CD4-positive, alpha-beta T cell (primary cell): ENCODE measurements at regions not wholly inside any gene's neighbourhood (a gene's known extent, or its start where the extent isn't known, plus 50 kb on each side); places are given as distances from the start of the nearest gene placed in this dataset.

ENCODE experiments used
- ATAC-seq: fragments of 200-7000 bp; cut with Tn5 transposase; one replicate; pipeline ENCODE4 v1.10.0; 2022; ENCODE audit warnings: mild to moderate bottlenecking; ENCODE audit not compliant: poor library complexity
- CTCF ChIA-PET: fragments of 350-600 bp; sonication (Branson Sonifier 250); formaldehyde crosslinking; loops from one replicate; lab custom pipeline; 2021; ENCODE audit warnings: antibody characterized with exemption, inconsistent platforms; lab: Charles Lee
- POLR2A ChIA-PET: fragments of 350-600 bp; sonication (Branson Sonifier 250); formaldehyde crosslinking; loops from one replicate; lab custom pipeline; 2021; ENCODE audit warnings: antibody characterized with exemption, inconsistent platforms; lab: Charles Lee
- DNase-seq, 14 experiments: peaks; one replicate each; pipeline ENCODE4 v3.0.0-alpha.2; 2013 to 2020; ENCODE audit warnings: mixed read lengths in 2 of 14
- H3K27ac ChIP-seq, 2 donors: one replicate each; pipeline versions ENCODE4 v1.5.1 to v1.7.0; 2013; ENCODE audit warnings: low read length in 2 of 2, low read depth in 1 of 2, mild to moderate bottlenecking in 1 of 2
- H3K27me3 ChIP-seq, 2 experiments: 1 replicate in 1 of 2; 2 replicates in 1 of 2; pipeline versions ENCODE4 v1.6.1 to v1.7.0; 2013; ENCODE audit warnings: low read length in 2 of 2, control low read depth in 1 of 2, mild to moderate bottlenecking in 1 of 2, moderate library complexity in 1 of 2; ENCODE audit not compliant: insufficient read depth in 2 of 2, control insufficient read depth in 1 of 2
- H3K36me3 ChIP-seq: one replicate; pipeline ENCODE4 v1.6.1; 2013; ENCODE audit warnings: low read length, control low read depth; ENCODE audit not compliant: insufficient read depth
- H3K4me1 ChIP-seq: one replicate; pipeline ENCODE4 v1.6.1; 2013; ENCODE audit warnings: low read length, control low read depth; ENCODE audit not compliant: insufficient read depth
- H3K4me3 ChIP-seq: one replicate; pipeline ENCODE4 v1.5.1; 2013; ENCODE audit warnings: mild to moderate bottlenecking, low read length, moderate library complexity
- H3K9me3 ChIP-seq, 2 experiments: 1 replicate in 1 of 2; 2 replicates in 1 of 2; pipeline versions ENCODE4 v1.6.1 to v1.7.0; 2013; ENCODE audit warnings: low read length in 2 of 2, mild to moderate bottlenecking in 2 of 2, control low read depth in 1 of 2, moderate library complexity in 1 of 2; ENCODE audit not compliant: control insufficient read depth in 1 of 2, insufficient read depth in 1 of 2
- H3K27ac Mint-ChIP-seq: one replicate; pipeline ENCODE4 v1.8.0; 2020; ENCODE audit warnings: mixed read lengths
- H3K27me3 Mint-ChIP-seq: one replicate; pipeline ENCODE4 v1.8.0; 2021; ENCODE audit warnings: mixed read lengths
- H3K36me3 Mint-ChIP-seq: one replicate; pipeline ENCODE4 v1.8.0; 2021; ENCODE audit warnings: low read depth, mixed read lengths
- H3K4me1 Mint-ChIP-seq: one replicate; pipeline ENCODE4 v1.8.0; 2021; ENCODE audit warnings: low read depth, mixed read lengths
- H3K4me3 Mint-ChIP-seq: one replicate; pipeline ENCODE4 v1.8.0; 2020; ENCODE audit warnings: mild to moderate bottlenecking, mixed read lengths
- H3K9me3 Mint-ChIP-seq: one replicate; pipeline ENCODE4 v1.8.0; 2020; ENCODE audit warnings: mixed read lengths
- CTCF ChIP-seq: fragments of 200-600 bp; IDR thresholded peaks from one replicate; pipeline ENCODE4 v1.8.0; 2022; ENCODE audit warnings: antibody characterized with exemption, mild to moderate bottlenecking
- intact Hi-C, 2 experiments: fragments of 100-400 bp; cut with DNase I in 1 of 2; cut with micrococcal nuclease in 1 of 2; formaldehyde crosslinking; loops; one replicate each; pipeline versions ENCODE4 v1.15.1 to v1.9.0; 2023 to 2025; cut with DNase I, micrococcal nuclease

- DNase-seq (no peak), ATAC-seq (no peak)
- peaks cover 4 to 26% of the 10 kb centered on the region in 2 experiments for H3K27me3 ChIP-seq
- H3K4me1 ChIP-seq = no peaks in the 10 kb centered on the region
- no peak for TF ChIP-seq CTCF
- Mint-ChIP-seq H3K27ac (no peak overlapping the region), H3K36me3 (no peaks in the 10 kb centered on the region), H3K9me3 (no peaks in the 10 kb centered on the region), H3K27me3 (peaks cover 77% of the 10 kb centered on the region), H3K4me1 (no peaks in the 10 kb centered on the region), H3K4me3 (no peak overlapping the region)
- CTCF ChIA-PET = no interaction called here
- no peak overlapping the region for H3K27ac ChIP-seq
- no peak overlapping the region for H3K4me3 ChIP-seq
- H3K9me3 ChIP-seq = no peaks in the 10 kb centered on the region
- POLR2A ChIA-PET = no interaction called here
- intact Hi-C loops = no loop called here
- no peaks in the 10 kb centered on the region for H3K36me3 ChIP-seq
Observed at GRCh38 chr2:176413786-176414185, 144.5 kb downstream of the MTX2 start.

GRCh38 chr2:176414641-176415040 lies 145.4 kb downstream of the MTX2 start:
- intact Hi-C loops = no loop called here
- peaks cover 72% of the 10 kb centered on the region for H3K27me3 Mint-ChIP-seq
- no peak for TF ChIP-seq CTCF
- no peak for DNase-seq
- H3K4me3 Mint-ChIP-seq = no peak overlapping the region
- H3K36me3 Mint-ChIP-seq = no peaks in the 10 kb centered on the region
- ChIA-PET POLR2A (no interaction called here), CTCF (no interaction called here)
- Histone ChIP-seq H3K9me3 (no peaks in the 10 kb centered on the region), H3K27me3 (peaks cover 4 to 26% of the 10 kb centered on the region in 2 experiments), H3K36me3 (no peaks in the 10 kb centered on the region), H3K27ac (no peak overlapping the region), H3K4me1 (no peaks in the 10 kb centered on the region), H3K4me3 (no peak overlapping the region)
- no peak for ATAC-seq
- H3K27ac Mint-ChIP-seq = no peak overlapping the region
- H3K9me3 Mint-ChIP-seq = no peaks in the 10 kb centered on the region
- H3K4me1 Mint-ChIP-seq = no peaks in the 10 kb centered on the region

- H3K36me3 Mint-ChIP-seq = no peaks in the 10 kb centered on the region
- ChIA-PET CTCF (no interaction called here), POLR2A (no interaction called here)
- H3K9me3 Mint-ChIP-seq = no peaks in the 10 kb centered on the region
- H3K27ac Mint-ChIP-seq = no peak overlapping the region
- Histone ChIP-seq H3K4me3 (no peak overlapping the region), H3K4me1 (no peaks in the 10 kb centered on the region), H3K27me3 (peaks cover 4 to 19% of the 10 kb centered on the region in 2 experiments), H3K27ac (no peak overlapping the region), H3K36me3 (no peaks in the 10 kb centered on the region), H3K9me3 (no peaks in the 10 kb centered on the region)
- no peak for ATAC-seq
- H3K4me3 Mint-ChIP-seq = no peak overlapping the region
- no peak for TF ChIP-seq CTCF
- no peaks in the 10 kb centered on the region for H3K4me1 Mint-ChIP-seq
- intact Hi-C loops = no loop called here
- H3K27me3 Mint-ChIP-seq = peaks cover 65% of the 10 kb centered on the region
- DNase-seq = no peak
Observed at GRCh38 chr2:176415174-176415895, 146.1 kb downstream of the MTX2 start.
